ENCODE measurements at regions not wholly inside any gene's neighbourhood (a gene's known extent, or its start where the extent isn't known, plus 50 kb on each side); places are given as distances from the start of the nearest gene placed in this dataset.
A peak's percentile ranks its signal among the peaks of the same experiment; 100 is the strongest.

GRCh38 chr5:72007336-72008111 lies 99.8 kb upstream of the MAP1B start:
- DNase-seq = no peak

- no peak for DNase-seq
Measured at GRCh38 chr5:72009280-72009679, 98.0 kb upstream of the MAP1B start.

- no peak for DNase-seq
Measured at GRCh38 chr5:72010430-72010829, 96.8 kb upstream of the MAP1B start.

GRCh38 chr5:72012906-72013305 lies 94.4 kb upstream of the MAP1B start:
- DNase-seq = no peak

- no peak for DNase-seq
Measured at GRCh38 chr5:72013766-72014624, 93.3 kb upstream of the MAP1B start.

- DNase-seq = no peak
Measured at GRCh38 chr5:72015103-72015548, 92.1 kb upstream of the MAP1B start.

GRCh38 chr5:72018143-72018803 lies 89.0 kb upstream of the MAP1B start:
- peak; percentile 43 to 56 for DNase-seq

GRCh38 chr5:72020161-72020983 lies 86.9 kb upstream of the MAP1B start:
- DNase-seq = no peak

GRCh38 chr5:72021651-72022357 lies 85.5 kb upstream of the MAP1B start:
- no peak for DNase-seq

GRCh38 chr5:72028382-72028781 lies 78.9 kb upstream of the MAP1B start:
- DNase-seq = no peak

- DNase-seq = no peak
Measured at GRCh38 chr5:72030237-72030636, 77.0 kb upstream of the MAP1B start.

- DNase-seq = no peak
Measured at GRCh38 chr5:72032788-72033187, 74.5 kb upstream of the MAP1B start.

- DNase-seq = no peak
Measured at GRCh38 chr5:72034770-72035169, 72.5 kb upstream of the MAP1B start.

GRCh38 chr5:72035831-72036230 lies 71.4 kb upstream of the MAP1B start:
- no peak for DNase-seq

GRCh38 chr5:72036951-72037350 lies 70.3 kb upstream of the MAP1B start:
- DNase-seq = no peak

GRCh38 chr5:72040513-72040912 lies 66.8 kb upstream of the MAP1B start:
- no peak for DNase-seq

- DNase-seq = no peak
Measured at GRCh38 chr5:72041654-72042053, 65.6 kb upstream of the MAP1B start.

- no peak for DNase-seq
Measured at GRCh38 chr5:72042097-72042496, 65.2 kb upstream of the MAP1B start.

GRCh38 chr5:72045692-72046091 lies 61.6 kb upstream of the MAP1B start:
- no peak for DNase-seq

- no peak for DNase-seq
Measured at GRCh38 chr5:72046106-72046505, 61.2 kb upstream of the MAP1B start.

- no peak for DNase-seq
Measured at GRCh38 chr5:72055636-72056035, 51.6 kb upstream of the MAP1B start.

Data from CD4-positive, alpha-beta T cell treated with Interleukin-4 for 1 hour (primary cell).